ENCODE measurements at regions not wholly inside any gene's neighbourhood (a gene's known extent, or its start where the extent isn't known, plus 50 kb on each side); places are given as distances from the start of the nearest gene placed in this dataset.
"Not testable (repeated sequence)": the region's sequence is repeated elsewhere in the genome, so short reads cannot be mapped to it uniquely, and the experiment has no call there.

GRCh38 chr1:149336082-149336481, 138.8 kb upstream of the NBPF19 start:
- TF ChIP-seq SUZ12 (IDR thresholded peaks at IDR 0.05; ENCODE audit: extremely low read depth, insufficient read depth, insufficient read length); YY1 (IDR thresholded peaks at IDR 0.05; ENCODE audit: insufficient read depth, insufficient read length); ZNF274 (IDR thresholded peaks at IDR 0.05; ENCODE audit: low read depth, low read length): not testable (repeated sequence)

Measured in NT2/D1 (cell line).